ENCODE measurements at regions not wholly inside any gene's neighbourhood (a gene's known extent, or its start where the extent isn't known, plus 50 kb on each side); places are given as distances from the start of the nearest gene placed in this dataset.

DNA sequence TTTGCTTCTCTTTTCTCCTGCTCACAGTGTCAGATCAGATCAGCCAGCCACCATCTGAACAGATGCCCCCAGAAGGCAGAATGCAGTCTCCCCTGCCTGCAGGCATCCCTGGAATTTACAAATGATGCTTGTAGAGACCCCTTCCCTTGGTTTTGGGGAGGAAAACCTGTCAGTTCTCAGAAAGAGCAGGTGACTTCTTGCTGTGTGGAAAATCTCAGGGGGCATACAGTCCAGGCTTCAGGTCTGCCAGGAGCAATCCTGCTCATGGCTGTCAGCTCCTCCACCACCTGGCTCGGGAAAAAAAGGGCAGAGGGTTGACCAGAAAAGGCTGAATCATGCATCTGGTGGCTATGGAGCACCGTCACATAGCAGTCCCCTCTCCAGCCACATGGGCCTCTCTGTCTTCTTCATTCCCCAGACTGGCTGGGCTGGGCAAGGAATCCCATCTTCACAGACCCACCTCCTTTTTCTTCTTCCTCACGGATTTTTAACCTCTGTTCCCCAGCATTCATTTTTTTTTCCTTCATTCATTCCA lies 107.0 kb downstream of the KCNF1 start:
- DNase-seq (ENCODE audit: low spot score) = no peak
- no peak for ATAC-seq (ENCODE audit: low read depth)
- no peak overlapping the region for H3K27ac ChIP-seq (ENCODE audit: poor library complexity, severe bottlenecking)
- H3K9me3 ChIP-seq (ENCODE audit: severe bottlenecking) = no peaks in the 10 kb centered on the region
- H3K36me3 ChIP-seq (ENCODE audit: low read depth) = no peaks in the 10 kb centered on the region
- H3K4me3 ChIP-seq (ENCODE audit: severe bottlenecking) = no peak overlapping the region
- no peaks in the 10 kb centered on the region for H3K4me1 ChIP-seq (ENCODE audit: insufficient read depth, poor library complexity, severe bottlenecking)
- TF ChIP-seq, protein P1, sequence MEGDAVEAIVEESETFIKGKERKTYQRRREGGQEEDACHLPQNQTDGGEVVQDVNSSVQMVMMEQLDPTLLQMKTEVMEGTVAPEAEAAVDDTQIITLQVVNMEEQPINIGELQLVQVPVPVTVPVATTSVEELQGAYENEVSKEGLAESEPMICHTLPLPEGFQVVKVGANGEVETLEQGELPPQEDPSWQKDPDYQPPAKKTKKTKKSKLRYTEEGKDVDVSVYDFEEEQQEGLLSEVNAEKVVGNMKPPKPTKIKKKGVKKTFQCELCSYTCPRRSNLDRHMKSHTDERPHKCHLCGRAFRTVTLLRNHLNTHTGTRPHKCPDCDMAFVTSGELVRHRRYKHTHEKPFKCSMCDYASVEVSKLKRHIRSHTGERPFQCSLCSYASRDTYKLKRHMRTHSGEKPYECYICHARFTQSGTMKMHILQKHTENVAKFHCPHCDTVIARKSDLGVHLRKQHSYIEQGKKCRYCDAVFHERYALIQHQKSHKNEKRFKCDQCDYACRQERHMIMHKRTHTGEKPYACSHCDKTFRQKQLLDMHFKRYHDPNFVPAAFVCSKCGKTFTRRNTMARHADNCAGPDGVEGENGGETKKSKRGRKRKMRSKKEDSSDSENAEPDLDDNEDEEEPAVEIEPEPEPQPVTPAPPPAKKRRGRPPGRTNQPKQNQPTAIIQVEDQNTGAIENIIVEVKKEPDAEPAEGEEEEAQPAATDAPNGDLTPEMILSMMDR (IDR thresholded peaks at IDR 0.05; ENCODE audit: poor library complexity, severe bottlenecking) = no peak
- peaks cover 30% of the 10 kb centered on the region for H3K27me3 ChIP-seq (ENCODE audit: insufficient read depth, poor library complexity, severe bottlenecking)

DNA sequence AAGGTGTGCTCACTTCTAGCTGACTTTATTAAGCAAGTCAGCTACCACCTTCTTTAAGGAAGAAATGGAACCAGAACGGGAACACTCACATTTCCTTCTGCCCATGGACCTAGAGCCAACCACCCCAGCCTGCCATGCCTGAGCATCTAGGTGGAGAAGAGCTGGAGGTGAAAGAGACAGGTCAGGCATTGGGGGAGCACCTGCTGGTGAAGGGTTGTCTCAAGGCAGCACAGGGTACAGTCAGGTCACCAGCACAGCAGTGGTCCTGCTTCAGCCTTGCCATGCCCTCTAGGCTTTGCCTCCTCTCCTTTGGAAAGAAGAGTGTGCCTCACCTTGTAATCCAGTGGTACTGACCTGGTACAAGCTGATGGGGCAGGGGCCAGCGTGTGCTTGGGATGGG lies 107.9 kb downstream of the KCNF1 start:
- TF ChIP-seq, protein P1 (IDR thresholded peaks at IDR 0.05; ENCODE audit: poor library complexity, severe bottlenecking) = no peak
- Histone ChIP-seq H3K4me3 (ENCODE audit: severe bottlenecking) (no peak overlapping the region), H3K27ac (ENCODE audit: poor library complexity, severe bottlenecking) (no peak overlapping the region), H3K36me3 (ENCODE audit: low read depth) (no peaks in the 10 kb centered on the region), H3K4me1 (ENCODE audit: insufficient read depth, poor library complexity, severe bottlenecking) (no peaks in the 10 kb centered on the region), H3K9me3 (ENCODE audit: severe bottlenecking) (no peaks in the 10 kb centered on the region), H3K27me3 (ENCODE audit: insufficient read depth, poor library complexity, severe bottlenecking) (peaks cover 24% of the 10 kb centered on the region)
- ATAC-seq (ENCODE audit: low read depth) = no peak
- DNase-seq (ENCODE audit: low spot score) = no peak

DNA sequence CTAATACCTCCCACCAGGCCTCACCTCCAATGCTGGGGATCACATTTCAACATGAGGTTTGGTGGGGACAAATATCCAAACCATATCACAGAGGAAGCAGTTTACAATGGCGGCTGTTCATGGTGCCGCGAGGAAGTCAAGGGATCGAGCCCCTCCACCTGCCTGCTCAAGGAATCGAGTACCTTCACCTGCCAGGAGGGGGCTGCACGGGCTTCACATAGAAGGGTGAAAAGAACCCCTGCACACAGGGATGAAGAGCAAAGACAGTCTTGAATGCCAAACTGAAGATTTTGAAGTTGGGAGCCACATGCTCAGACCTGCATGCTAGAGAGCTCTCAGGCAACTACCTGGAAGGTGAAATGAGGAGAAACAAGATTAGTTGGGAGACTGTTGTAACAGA lies 110.3 kb downstream of the KCNF1 start:
- H3K27ac ChIP-seq (ENCODE audit: poor library complexity, severe bottlenecking) = no peak overlapping the region
- no peak overlapping the region for H3K4me3 ChIP-seq (ENCODE audit: severe bottlenecking)
- TF ChIP-seq, protein P1 (IDR thresholded peaks at IDR 0.05; ENCODE audit: poor library complexity, severe bottlenecking) = no peak
- H3K36me3 ChIP-seq (ENCODE audit: low read depth) = no peaks in the 10 kb centered on the region
- ATAC-seq (ENCODE audit: low read depth) = no peak
- DNase-seq (ENCODE audit: low spot score) = no peak
- H3K27me3 ChIP-seq (ENCODE audit: insufficient read depth, poor library complexity, severe bottlenecking) = peaks cover 11% of the 10 kb centered on the region
- H3K4me1 ChIP-seq (ENCODE audit: insufficient read depth, poor library complexity, severe bottlenecking) = no peaks in the 10 kb centered on the region
- H3K9me3 ChIP-seq (ENCODE audit: severe bottlenecking) = no peaks in the 10 kb centered on the region

DNA sequence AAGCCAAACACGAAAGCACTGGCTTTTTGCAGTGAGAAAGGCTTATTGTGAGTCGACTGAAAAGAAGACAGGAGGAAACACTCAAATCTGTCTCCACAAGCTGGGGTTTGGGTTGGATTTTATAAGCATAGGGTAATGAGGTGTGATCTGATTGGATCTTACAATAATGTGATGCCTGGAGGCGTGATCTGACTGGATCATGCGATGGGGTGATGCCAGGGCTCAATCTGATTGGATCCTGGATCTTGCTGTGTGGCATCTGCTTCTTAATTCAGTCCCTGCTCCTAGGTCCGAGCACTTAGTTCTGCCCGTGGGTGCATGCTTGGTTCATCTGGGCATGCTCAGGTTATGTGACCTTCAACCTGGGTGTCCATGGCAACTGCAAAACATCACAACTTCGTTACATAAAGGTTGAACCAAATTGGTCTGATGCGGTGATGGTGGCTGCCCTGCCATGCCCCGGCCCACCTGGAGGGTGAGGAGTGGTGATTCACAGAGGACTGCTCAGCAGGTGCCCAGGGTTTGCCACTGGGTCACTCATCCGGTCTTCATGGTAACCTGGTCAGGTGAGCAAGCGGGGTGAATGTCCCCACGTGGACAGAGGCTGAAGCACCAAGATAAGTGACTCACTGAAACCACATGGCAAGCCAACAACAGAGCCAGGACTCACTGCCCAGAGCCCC lies 111.0 kb downstream of the KCNF1 start:
- ATAC-seq (ENCODE audit: low read depth) (no peak; the same call in 2 of the 3 replicates), DNase-seq (ENCODE audit: low spot score) (no peak)
- H3K27ac ChIP-seq (ENCODE audit: poor library complexity, severe bottlenecking) = no peak overlapping the region
- no peaks in the 10 kb centered on the region for H3K9me3 ChIP-seq (ENCODE audit: severe bottlenecking)
- H3K4me1 ChIP-seq (ENCODE audit: insufficient read depth, poor library complexity, severe bottlenecking) = no peaks in the 10 kb centered on the region
- peaks cover 6% of the 10 kb centered on the region for H3K27me3 ChIP-seq (ENCODE audit: insufficient read depth, poor library complexity, severe bottlenecking)
- H3K36me3 ChIP-seq (ENCODE audit: low read depth) = no peaks in the 10 kb centered on the region
- TF ChIP-seq, protein P1 (IDR thresholded peaks at IDR 0.05; ENCODE audit: poor library complexity, severe bottlenecking) = no peak
- H3K4me3 ChIP-seq (ENCODE audit: severe bottlenecking) = no peak overlapping the region

Measured in RWPE2 (cell line).